ENCODE measurements at regions not wholly inside any gene's neighbourhood (a gene's known extent, or its start where the extent isn't known, plus 50 kb on each side); places are given as distances from the start of the nearest gene placed in this dataset.

DNA sequence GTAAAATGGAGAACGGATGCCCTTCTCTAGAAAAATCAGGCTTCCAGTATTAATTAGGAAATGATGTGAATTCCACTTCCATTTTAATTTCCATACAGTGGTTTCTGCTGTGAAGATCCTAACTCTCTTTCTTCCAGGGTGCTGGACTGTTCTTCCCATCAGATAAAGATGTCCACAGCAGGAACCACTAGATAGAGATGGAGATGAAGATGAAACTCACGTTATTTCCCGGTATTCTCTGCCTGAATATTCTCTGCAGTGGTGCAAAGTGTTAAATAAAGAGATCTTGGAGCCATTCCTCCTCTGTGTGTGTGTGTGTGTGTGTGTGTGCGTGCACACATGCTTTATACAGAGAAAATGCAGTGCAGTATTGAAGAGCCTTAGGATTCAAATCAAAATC is 727.5 kb downstream of the KCNJ2 start:
- TF ChIP-seq, protein P1, sequence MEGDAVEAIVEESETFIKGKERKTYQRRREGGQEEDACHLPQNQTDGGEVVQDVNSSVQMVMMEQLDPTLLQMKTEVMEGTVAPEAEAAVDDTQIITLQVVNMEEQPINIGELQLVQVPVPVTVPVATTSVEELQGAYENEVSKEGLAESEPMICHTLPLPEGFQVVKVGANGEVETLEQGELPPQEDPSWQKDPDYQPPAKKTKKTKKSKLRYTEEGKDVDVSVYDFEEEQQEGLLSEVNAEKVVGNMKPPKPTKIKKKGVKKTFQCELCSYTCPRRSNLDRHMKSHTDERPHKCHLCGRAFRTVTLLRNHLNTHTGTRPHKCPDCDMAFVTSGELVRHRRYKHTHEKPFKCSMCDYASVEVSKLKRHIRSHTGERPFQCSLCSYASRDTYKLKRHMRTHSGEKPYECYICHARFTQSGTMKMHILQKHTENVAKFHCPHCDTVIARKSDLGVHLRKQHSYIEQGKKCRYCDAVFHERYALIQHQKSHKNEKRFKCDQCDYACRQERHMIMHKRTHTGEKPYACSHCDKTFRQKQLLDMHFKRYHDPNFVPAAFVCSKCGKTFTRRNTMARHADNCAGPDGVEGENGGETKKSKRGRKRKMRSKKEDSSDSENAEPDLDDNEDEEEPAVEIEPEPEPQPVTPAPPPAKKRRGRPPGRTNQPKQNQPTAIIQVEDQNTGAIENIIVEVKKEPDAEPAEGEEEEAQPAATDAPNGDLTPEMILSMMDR (IDR thresholded peaks at IDR 0.05), result no peak
- TF ChIP-seq POLR2A (IDR thresholded peaks at IDR 0.05), result no peak

Measured in Peyer's patch (tissue), 4 donors.